LNCAP (cell line): ENCODE measurements at regions not wholly inside any gene's neighbourhood (a gene's known extent, or its start where the extent isn't known, plus 50 kb on each side); places are given as distances from the start of the nearest gene placed in this dataset.

Experiments
- TF ChIP-seq, protein P1 (sequence below): fragments of 450-650 bp; IDR thresholded peaks from 2 replicates; pipeline ENCODE4 v1.5.1; 2017; ENCODE audit warnings: mild to moderate bottlenecking

DNA sequence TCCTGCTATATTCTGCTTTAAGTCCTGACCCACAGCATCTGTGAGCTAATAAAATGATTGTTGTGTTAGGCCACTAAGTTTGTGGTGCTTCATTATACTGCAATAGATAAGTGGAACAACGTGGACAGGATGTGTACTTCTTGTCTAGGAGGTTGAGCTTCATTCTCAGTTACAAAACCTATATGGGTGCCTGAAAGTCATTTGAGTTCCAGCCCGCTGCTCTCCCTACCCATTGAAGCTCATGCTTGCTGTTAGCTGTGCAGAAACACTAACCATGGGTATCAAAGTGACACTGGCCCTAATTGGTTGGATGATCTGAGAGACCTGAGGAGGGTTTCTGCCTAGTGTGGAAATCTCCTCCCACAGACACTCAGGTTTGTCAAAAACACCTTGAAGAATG, 357.2 kb downstream of the PDCD6IP start:
- TF ChIP-seq, protein P1, sequence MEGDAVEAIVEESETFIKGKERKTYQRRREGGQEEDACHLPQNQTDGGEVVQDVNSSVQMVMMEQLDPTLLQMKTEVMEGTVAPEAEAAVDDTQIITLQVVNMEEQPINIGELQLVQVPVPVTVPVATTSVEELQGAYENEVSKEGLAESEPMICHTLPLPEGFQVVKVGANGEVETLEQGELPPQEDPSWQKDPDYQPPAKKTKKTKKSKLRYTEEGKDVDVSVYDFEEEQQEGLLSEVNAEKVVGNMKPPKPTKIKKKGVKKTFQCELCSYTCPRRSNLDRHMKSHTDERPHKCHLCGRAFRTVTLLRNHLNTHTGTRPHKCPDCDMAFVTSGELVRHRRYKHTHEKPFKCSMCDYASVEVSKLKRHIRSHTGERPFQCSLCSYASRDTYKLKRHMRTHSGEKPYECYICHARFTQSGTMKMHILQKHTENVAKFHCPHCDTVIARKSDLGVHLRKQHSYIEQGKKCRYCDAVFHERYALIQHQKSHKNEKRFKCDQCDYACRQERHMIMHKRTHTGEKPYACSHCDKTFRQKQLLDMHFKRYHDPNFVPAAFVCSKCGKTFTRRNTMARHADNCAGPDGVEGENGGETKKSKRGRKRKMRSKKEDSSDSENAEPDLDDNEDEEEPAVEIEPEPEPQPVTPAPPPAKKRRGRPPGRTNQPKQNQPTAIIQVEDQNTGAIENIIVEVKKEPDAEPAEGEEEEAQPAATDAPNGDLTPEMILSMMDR: no peak

DNA sequence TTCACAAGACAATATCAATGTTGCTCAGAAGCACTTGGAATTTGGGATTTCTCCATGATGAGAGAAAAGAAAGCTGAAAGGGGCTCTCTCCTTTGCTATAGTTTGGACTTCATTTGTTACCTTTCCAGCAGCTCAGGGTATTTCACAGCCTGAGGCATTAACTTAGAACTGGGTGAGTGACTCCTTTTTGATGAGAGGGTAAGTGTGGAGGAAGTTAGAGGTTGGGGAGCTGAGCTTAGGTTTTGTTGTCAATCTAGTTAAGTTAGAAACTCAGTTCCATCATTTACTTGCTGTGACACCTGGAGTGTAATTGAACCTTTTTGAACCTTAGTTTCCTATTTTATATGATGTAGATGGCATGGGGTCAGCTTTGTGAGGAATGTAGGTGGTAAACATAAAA, 359.1 kb downstream of the PDCD6IP start:
- TF ChIP-seq, protein P1: no peak

DNA sequence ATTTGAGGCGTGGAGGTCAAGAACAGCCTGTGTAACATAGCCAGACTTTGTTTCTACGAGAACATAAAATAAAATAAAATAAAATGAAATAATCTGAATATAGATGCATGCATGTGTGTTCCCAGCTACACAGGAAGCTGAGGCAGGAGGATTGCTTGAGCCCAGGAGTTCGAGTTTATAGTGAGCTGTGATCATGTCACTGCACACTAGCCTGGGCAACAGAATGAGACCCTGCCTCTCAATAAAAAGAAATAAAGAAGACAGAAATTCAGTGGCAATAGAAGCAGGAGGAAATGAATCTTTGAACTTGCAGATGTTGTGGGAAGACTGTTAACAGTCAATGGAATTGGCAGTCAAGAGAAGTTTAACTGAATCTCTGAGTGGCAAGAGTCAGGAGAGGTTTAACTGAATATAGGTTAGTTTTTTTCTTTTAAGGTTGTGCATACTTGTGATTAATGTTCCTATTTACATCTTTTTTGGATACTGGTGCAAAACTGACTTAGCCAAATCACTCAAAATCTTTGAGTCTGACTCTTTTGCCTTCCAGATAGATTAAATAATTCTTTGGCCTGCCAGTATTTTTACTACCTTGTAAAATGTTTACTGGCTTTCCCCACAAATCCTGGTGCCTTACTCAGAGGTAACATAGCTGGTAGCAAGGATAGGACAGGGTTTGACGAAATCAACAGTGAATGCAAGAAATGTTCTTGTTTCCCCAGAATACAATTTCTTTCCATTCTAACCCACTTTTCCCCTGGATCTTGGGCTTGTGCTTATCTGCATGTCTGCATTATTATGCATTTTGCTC, 361.4 kb downstream of the PDCD6IP start:
- TF ChIP-seq, protein P1: no peak

DNA sequence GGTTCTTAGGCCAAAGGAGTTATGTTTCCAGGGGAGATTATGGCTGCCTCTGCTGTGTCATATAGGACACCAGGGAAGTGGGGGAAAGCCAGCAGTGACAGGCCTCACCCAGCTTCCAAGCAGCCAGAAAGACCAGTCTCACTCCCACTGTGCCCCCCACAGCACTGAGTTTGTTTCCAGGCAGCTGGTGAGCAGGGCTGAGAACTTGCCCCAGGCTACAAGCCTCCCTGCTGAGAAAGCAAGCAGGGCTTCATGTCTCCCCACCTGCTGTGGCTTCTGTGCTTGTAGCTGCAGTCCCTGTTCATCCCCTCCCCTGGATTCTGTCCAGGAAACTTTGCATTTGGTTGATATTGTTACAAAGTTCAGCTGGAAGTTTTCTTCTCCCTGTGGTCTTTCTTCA, 376.3 kb downstream of the PDCD6IP start:
- TF ChIP-seq, protein P1: no peak

DNA sequence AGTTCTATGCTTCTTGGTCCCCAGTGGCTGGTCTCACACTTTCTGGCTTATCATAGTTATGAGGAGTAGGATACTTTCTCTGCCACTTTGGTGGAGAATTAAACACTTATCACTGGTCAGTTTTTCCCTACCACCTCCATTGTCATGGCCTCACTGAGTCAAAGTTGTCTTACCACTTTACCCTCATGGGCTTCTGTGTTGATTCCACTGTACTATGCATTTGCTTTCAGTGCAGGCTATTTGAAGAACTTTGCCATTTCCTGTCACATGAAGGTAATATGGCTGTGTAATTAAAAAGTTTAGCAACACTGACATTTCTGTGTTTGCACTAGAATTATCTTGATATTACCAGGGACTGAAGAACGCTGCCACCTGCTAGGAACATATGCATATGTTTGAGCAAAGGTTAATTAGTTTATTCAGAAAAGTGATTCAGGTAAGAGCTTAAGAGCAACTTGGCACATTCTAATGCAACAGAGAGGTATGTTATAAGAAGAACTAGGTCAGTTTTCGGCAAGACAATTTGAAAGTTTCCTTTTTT, 377.3 kb downstream of the PDCD6IP start:
- TF ChIP-seq, protein P1: no peak

DNA sequence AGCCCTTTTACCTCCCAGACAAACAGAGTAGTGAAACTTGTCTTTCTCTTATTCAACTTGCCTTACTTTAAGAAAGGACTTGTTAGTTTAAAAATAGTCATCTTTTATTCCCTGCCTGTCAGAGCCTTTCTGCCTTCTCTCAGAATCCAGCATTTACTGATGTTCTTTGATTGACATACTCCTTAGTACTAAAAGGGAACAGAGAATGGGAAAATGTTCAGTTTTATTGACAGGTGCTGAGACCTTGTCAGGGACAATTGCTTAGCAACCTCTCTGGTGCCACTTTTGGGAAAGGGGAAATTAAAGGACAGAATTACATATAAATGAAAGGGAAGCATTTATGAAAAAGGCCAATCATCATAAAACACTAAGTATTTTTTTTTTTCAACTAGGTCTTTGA, 378.3 kb downstream of the PDCD6IP start:
- TF ChIP-seq, protein P1: no peak

DNA sequence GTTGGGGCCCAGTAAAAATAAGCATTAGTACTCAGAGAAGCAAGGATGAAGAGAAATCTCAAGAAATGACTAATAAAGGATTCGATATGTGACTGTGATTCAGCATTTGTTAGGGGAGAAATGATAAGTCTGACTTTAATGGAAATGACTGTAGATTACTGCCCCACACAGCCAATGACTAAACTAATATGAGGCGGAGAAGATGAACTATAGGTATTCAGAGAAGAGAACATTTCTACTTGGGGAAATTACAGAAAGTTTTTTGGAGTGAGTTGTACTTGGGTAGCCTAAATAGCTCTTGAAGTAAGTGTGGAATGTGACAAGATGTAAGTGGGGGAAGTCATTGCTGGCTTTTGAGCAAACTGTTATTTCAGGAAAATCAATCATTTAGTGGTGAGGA, 380.0 kb downstream of the PDCD6IP start:
- TF ChIP-seq, protein P1: no peak
